NB4 (cell line): ENCODE measurements at regions not wholly inside any gene's neighbourhood (a gene's known extent, or its start where the extent isn't known, plus 50 kb on each side); places are given as distances from the start of the nearest gene placed in this dataset.
"Not testable (repeated sequence)": the region's sequence is repeated elsewhere in the genome, so short reads cannot be mapped to it uniquely, and the experiment has no call there.

Experiments
- DNase-seq: peaks from one replicate; pipeline ENCODE4 v3.0.0; 2010; ENCODE audit warnings: low read depth
- H3K4me3 ChIP-seq: one replicate; pipeline ENCODE4 v1.5.1; 2011; ENCODE audit warnings: mild to moderate bottlenecking, low read depth, low read length, moderate library complexity
- CTCF ChIP-seq: IDR thresholded peaks from one replicate; pipeline ENCODE4 v1.5.1; 2012; ENCODE audit warnings: low read depth, low read length
- MAX ChIP-seq: IDR thresholded peaks from 2 replicates; pipeline ENCODE4 v1.6.1; 2011; ENCODE audit warnings: low read depth, low read length
- MYC ChIP-seq: IDR thresholded peaks from 2 replicates; pipeline ENCODE4 v1.6.1; 2011; ENCODE audit warnings: low read depth, low read length
- POLR2A ChIP-seq: IDR thresholded peaks from 2 replicates; pipeline ENCODE4 v1.6.1; 2011; ENCODE audit warnings: mild to moderate bottlenecking; ENCODE audit not compliant: insufficient read length; ENCODE audit errors: extremely low read depth

- TF ChIP-seq POLR2A (no peak), MAX (no peak), MYC (no peak), CTCF (no peak)
- DNase-seq = no peak
- H3K4me3 ChIP-seq = no peak overlapping the region
These were observed 357.0 kb upstream of the TMEFF2 start for GRCh38 chr2:192551760-192552159.

GRCh38 chr2:192546565-192546964 is 351.8 kb upstream of the TMEFF2 start:
- H3K4me3 ChIP-seq = no peak overlapping the region
- TF ChIP-seq MAX (no peak), POLR2A (no peak), CTCF (no peak), MYC (no peak)
- peak; percentile 33 for DNase-seq

GRCh38 chr2:192544371-192544955 is 349.7 kb upstream of the TMEFF2 start:
- no peak overlapping the region for H3K4me3 ChIP-seq
- DNase-seq = no peak
- TF ChIP-seq MYC (no peak), POLR2A (no peak), MAX (no peak), CTCF (no peak)

- H3K4me3 ChIP-seq = not testable (repeated sequence)
These were observed 347.7 kb upstream of the TMEFF2 start for GRCh38 chr2:192542148-192543066.

GRCh38 chr2:192539306-192539705 is 344.6 kb upstream of the TMEFF2 start:
- no peak for DNase-seq

More at GRCh38 chr2:192542148-192543066, 347.7 kb upstream of the TMEFF2 start:
- not testable (repeated sequence) for DNase-seq

More at GRCh38 chr2:192539306-192539705, 344.6 kb upstream of the TMEFF2 start:
- no peak overlapping the region for H3K4me3 ChIP-seq
- TF ChIP-seq MYC (no peak), CTCF (no peak), POLR2A (no peak), MAX (no peak)
